GM18861 (cell line): ENCODE measurements at regions not wholly inside any gene's neighbourhood (a gene's known extent, or its start where the extent isn't known, plus 50 kb on each side); places are given as distances from the start of the nearest gene placed in this dataset.

Source experiments
- ATAC-seq: cut with Tn5 transposase; IDR thresholded peaks from one replicate; pipeline ENCODE4 v1.9.1; 2021; ENCODE audit not compliant: unreplicated experiment

GRCh38 chr15:100809587-100809986 lies 70.0 kb upstream of the ALDH1A3 start:
- ATAC-seq = no peak

- ATAC-seq = no peak
Observed at GRCh38 chr15:100810229-100810628, 69.4 kb upstream of the ALDH1A3 start.

GRCh38 chr15:100810831-100811230 lies 68.8 kb upstream of the ALDH1A3 start:
- no peak for ATAC-seq

GRCh38 chr15:100812802-100813201 lies 66.8 kb upstream of the ALDH1A3 start:
- no peak for ATAC-seq

- ATAC-seq = no peak
Observed at GRCh38 chr15:100818927-100819326, 60.7 kb upstream of the ALDH1A3 start.

GRCh38 chr15:100820528-100820927 lies 59.1 kb upstream of the ALDH1A3 start:
- no peak for ATAC-seq

GRCh38 chr15:100821327-100821726 lies 58.3 kb upstream of the ALDH1A3 start:
- ATAC-seq = no peak

GRCh38 chr15:100824211-100824610 lies 55.4 kb upstream of the ALDH1A3 start:
- no peak for ATAC-seq

GRCh38 chr15:100829457-100829856 lies 50.2 kb upstream of the ALDH1A3 start:
- no peak for ATAC-seq
